ENCODE measurements at regions not wholly inside any gene's neighbourhood (a gene's known extent, or its start where the extent isn't known, plus 50 kb on each side); places are given as distances from the start of the nearest gene placed in this dataset.
A peak's percentile ranks its signal among the peaks of the same experiment; 100 is the strongest.

DNA sequence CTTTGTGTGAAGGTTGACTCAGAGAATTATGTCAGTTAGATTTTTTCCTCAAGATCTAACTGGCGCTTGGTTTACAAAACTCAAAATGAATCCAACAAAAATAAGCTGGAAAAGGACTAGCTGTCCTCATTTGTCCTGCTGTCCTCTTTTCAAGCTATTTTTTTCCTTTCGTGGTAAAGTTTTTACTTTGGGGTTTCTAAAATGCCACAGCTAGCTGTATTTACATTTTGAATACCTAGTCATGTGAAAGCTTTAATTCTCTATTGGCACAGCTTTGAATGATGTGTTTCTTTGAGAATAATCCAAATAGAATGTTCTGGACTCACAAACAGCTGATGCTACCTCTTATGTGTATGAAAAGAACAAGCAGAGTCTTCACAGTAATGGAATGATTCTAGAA is 673.6 kb upstream of the NR5A2 start:
- Mint-ChIP-seq H3K4me1 (ENCODE audit: low read depth, unreplicated experiment) (no peaks in the 10 kb centered on the region), H3K27me3 (ENCODE audit: low read depth, unreplicated experiment) (no peaks in the 10 kb centered on the region), H3K9me3 (ENCODE audit: unreplicated experiment) (peaks cover 11% of the 10 kb centered on the region), H3K4me3 (ENCODE audit: unreplicated experiment) (no peak overlapping the region), H3K36me3 (ENCODE audit: low read depth, unreplicated experiment) (no peaks in the 10 kb centered on the region), H3K27ac (ENCODE audit: unreplicated experiment) (no peak overlapping the region)
- Histone ChIP-seq H2AFZ (ENCODE audit: low read depth, low read length) (no peak overlapping the region), H3K4me3 (ENCODE audit: insufficient read depth, low read depth, low read length) (no peak overlapping the region), H3K27me3 (ENCODE audit: insufficient read depth, low read length) (no peaks in the 10 kb centered on the region), H3K9me3 (ENCODE audit: insufficient read depth, low read depth, low read length) (no peaks in the 10 kb centered on the region), H3K27ac (ENCODE audit: low read depth, low read length) (no peak overlapping the region), H3K36me3 (ENCODE audit: insufficient read depth, low read length) (no peaks in the 10 kb centered on the region), H3K79me2 (ENCODE audit: insufficient read depth, low read length) (no peaks in the 10 kb centered on the region), H3K9ac (ENCODE audit: low read length) (no peak overlapping the region), H3K4me2 (ENCODE audit: low read length) (no peak overlapping the region), H3K4me1 (ENCODE audit: insufficient read depth, low read length) (no peaks in the 10 kb centered on the region), H4K20me1 (ENCODE audit: insufficient read depth, low read length) (no peaks in the 10 kb centered on the region)
- FAIRE-seq (no peak), DNase-seq (ENCODE audit: low read depth) (peak; percentile 80)
- no peak for TF ChIP-seq EZH2 (IDR thresholded peaks at IDR 0.05; ENCODE audit: insufficient read depth, low read length)
- TF ChIP-seq, protein P1, sequence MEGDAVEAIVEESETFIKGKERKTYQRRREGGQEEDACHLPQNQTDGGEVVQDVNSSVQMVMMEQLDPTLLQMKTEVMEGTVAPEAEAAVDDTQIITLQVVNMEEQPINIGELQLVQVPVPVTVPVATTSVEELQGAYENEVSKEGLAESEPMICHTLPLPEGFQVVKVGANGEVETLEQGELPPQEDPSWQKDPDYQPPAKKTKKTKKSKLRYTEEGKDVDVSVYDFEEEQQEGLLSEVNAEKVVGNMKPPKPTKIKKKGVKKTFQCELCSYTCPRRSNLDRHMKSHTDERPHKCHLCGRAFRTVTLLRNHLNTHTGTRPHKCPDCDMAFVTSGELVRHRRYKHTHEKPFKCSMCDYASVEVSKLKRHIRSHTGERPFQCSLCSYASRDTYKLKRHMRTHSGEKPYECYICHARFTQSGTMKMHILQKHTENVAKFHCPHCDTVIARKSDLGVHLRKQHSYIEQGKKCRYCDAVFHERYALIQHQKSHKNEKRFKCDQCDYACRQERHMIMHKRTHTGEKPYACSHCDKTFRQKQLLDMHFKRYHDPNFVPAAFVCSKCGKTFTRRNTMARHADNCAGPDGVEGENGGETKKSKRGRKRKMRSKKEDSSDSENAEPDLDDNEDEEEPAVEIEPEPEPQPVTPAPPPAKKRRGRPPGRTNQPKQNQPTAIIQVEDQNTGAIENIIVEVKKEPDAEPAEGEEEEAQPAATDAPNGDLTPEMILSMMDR (IDR thresholded peaks at IDR 0.05; ENCODE audit: insufficient read depth, low read depth, low read length) = no peak

DNA sequence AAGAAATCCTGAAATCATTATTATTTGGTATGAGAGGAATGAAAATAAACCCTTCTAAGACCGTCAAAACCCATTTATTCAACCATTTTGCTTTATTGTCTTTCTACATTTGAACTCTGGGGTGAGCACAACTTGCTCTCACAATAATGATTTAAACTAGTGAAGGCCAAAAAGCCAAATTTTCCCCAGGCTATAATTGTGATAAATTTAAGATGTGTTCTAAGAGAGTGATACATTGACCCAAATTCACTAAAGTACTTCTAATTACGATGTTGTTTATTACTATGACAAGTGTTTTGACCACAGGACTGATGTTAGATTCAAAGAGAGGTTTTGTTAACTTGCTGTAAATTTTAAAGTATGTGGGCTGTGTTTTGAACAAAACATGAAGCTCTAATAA is 670.9 kb upstream of the NR5A2 start:
- FAIRE-seq (no peak), DNase-seq (ENCODE audit: low read depth) (no peak)
- no peak overlapping the region for H3K9ac ChIP-seq (ENCODE audit: low read length)
- H3K27me3 Mint-ChIP-seq (ENCODE audit: low read depth, unreplicated experiment) = no peaks in the 10 kb centered on the region
- H3K9me3 Mint-ChIP-seq (ENCODE audit: unreplicated experiment) = peaks cover 5% of the 10 kb centered on the region
- TF ChIP-seq, protein P1 (IDR thresholded peaks at IDR 0.05; ENCODE audit: insufficient read depth, low read depth, low read length) = no peak
- no peak for TF ChIP-seq EZH2 (IDR thresholded peaks at IDR 0.05; ENCODE audit: insufficient read depth, low read length)
- H3K4me3 Mint-ChIP-seq (ENCODE audit: unreplicated experiment) = no peak overlapping the region
- H3K4me2 ChIP-seq (ENCODE audit: low read length) = no peak overlapping the region
- H3K79me2 ChIP-seq (ENCODE audit: insufficient read depth, low read length) = no peaks in the 10 kb centered on the region
- no peak overlapping the region for H2AFZ ChIP-seq (ENCODE audit: low read depth, low read length)
- no peaks in the 10 kb centered on the region for H4K20me1 ChIP-seq (ENCODE audit: insufficient read depth, low read length)
- no peaks in the 10 kb centered on the region for H3K4me1 ChIP-seq (ENCODE audit: insufficient read depth, low read length)
- H3K36me3 ChIP-seq (ENCODE audit: insufficient read depth, low read length) = no peaks in the 10 kb centered on the region
- H3K27ac ChIP-seq (ENCODE audit: low read depth, low read length) = no peak overlapping the region
- no peak overlapping the region for H3K4me3 ChIP-seq (ENCODE audit: insufficient read depth, low read depth, low read length)
- H3K36me3 Mint-ChIP-seq (ENCODE audit: low read depth, unreplicated experiment) = no peaks in the 10 kb centered on the region
- H3K9me3 ChIP-seq (ENCODE audit: insufficient read depth, low read depth, low read length) = no peaks in the 10 kb centered on the region
- H3K4me1 Mint-ChIP-seq (ENCODE audit: low read depth, unreplicated experiment) = no peaks in the 10 kb centered on the region
- H3K27ac Mint-ChIP-seq (ENCODE audit: unreplicated experiment) = no peak overlapping the region
- H3K27me3 ChIP-seq (ENCODE audit: insufficient read depth, low read length) = no peaks in the 10 kb centered on the region

DNA sequence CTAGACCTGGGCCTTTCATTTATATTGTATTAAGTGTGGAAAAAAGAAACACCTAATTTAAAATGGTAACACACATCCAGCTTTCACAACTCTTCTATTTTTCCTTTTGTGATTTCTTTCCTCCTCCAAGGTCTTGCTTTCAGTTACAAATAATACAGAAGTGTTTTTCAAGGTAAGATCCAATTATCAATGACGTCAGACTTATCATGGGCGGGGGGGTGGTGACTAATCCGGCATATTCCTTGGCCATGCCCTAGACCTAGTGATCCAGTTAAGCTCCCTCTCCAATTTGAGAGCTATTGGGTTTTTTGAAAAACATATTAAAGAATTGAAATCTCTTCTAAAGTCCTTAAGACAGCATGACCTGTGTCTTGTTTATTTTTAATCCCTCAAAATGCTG is 669.9 kb upstream of the NR5A2 start:
- DNase-seq (ENCODE audit: low read depth) (no peak), FAIRE-seq (no peak)
- Mint-ChIP-seq H3K4me1 (ENCODE audit: low read depth, unreplicated experiment) (no peaks in the 10 kb centered on the region), H3K36me3 (ENCODE audit: low read depth, unreplicated experiment) (no peaks in the 10 kb centered on the region), H3K9me3 (ENCODE audit: unreplicated experiment) (peaks cover 5% of the 10 kb centered on the region), H3K27me3 (ENCODE audit: low read depth, unreplicated experiment) (no peaks in the 10 kb centered on the region), H3K27ac (ENCODE audit: unreplicated experiment) (no peak overlapping the region), H3K4me3 (ENCODE audit: unreplicated experiment) (no peak overlapping the region)
- no peaks in the 10 kb centered on the region for H3K27me3 ChIP-seq (ENCODE audit: insufficient read depth, low read length)
- no peaks in the 10 kb centered on the region for H3K79me2 ChIP-seq (ENCODE audit: insufficient read depth, low read length)
- TF ChIP-seq EZH2 (IDR thresholded peaks at IDR 0.05; ENCODE audit: insufficient read depth, low read length) = no peak
- TF ChIP-seq, protein P1 (IDR thresholded peaks at IDR 0.05; ENCODE audit: insufficient read depth, low read depth, low read length) = no peak
- no peak overlapping the region for H2AFZ ChIP-seq (ENCODE audit: low read depth, low read length)
- no peak overlapping the region for H3K27ac ChIP-seq (ENCODE audit: low read depth, low read length)
- H3K4me1 ChIP-seq (ENCODE audit: insufficient read depth, low read length) = no peaks in the 10 kb centered on the region
- H3K9me3 ChIP-seq (ENCODE audit: insufficient read depth, low read depth, low read length) = no peaks in the 10 kb centered on the region
- H3K4me2 ChIP-seq (ENCODE audit: low read length) = no peak overlapping the region
- no peaks in the 10 kb centered on the region for H4K20me1 ChIP-seq (ENCODE audit: insufficient read depth, low read length)
- no peak overlapping the region for H3K9ac ChIP-seq (ENCODE audit: low read length)
- H3K4me3 ChIP-seq (ENCODE audit: insufficient read depth, low read depth, low read length) = no peak overlapping the region
- H3K36me3 ChIP-seq (ENCODE audit: insufficient read depth, low read length) = no peaks in the 10 kb centered on the region

Measured in astrocyte (in vitro differentiated cells and primary cell).